GM12891 (cell line): ENCODE measurements at regions not wholly inside any gene's neighbourhood (a gene's known extent, or its start where the extent isn't known, plus 50 kb on each side); places are given as distances from the start of the nearest gene placed in this dataset.

Experiments
- DNase-seq: peaks from one replicate; pipeline ENCODE4 v3.0.0; 2011; ENCODE audit warnings: low spot score; ENCODE audit not compliant: insufficient read length
- FAIRE-seq: peaks from 2 replicates; lab custom pipeline; 2011; peaks lifted over from hg19 to GRCh38; lab: Jason Lieb, UNC
- PAX5 ChIP-seq: IDR thresholded peaks from 2 replicates; pipeline ENCODE4 v1.6.1; 2011; ENCODE audit warnings: low read length, moderate library complexity, mild to moderate bottlenecking; ENCODE audit not compliant: insufficient read depth, severe bottlenecking
- POLR2A ChIP-seq: IDR thresholded peaks from 2 replicates; pipeline ENCODE4 v1.6.1; 2011; ENCODE audit warnings: low read depth, low read length, control low read depth
- POLR2AphosphoS5 ChIP-seq: IDR thresholded peaks from 2 replicates; pipeline ENCODE4 v1.6.1; 2011; ENCODE audit warnings: low read depth, low read length, control low read depth
- POU2F2 ChIP-seq: IDR thresholded peaks from 2 replicates; pipeline ENCODE4 v1.6.1; 2011; ENCODE audit warnings: low read depth, mild to moderate bottlenecking, control low read depth, low read length, moderate library complexity
- SPI1 ChIP-seq: IDR thresholded peaks from 2 replicates; pipeline ENCODE4 v1.6.1; 2011; ENCODE audit warnings: low read depth, low read length, control low read depth
- TAF1 ChIP-seq: IDR thresholded peaks from 2 replicates; pipeline ENCODE4 v1.6.1; 2011; ENCODE audit warnings: low read depth, low read length, control low read depth

DNA sequence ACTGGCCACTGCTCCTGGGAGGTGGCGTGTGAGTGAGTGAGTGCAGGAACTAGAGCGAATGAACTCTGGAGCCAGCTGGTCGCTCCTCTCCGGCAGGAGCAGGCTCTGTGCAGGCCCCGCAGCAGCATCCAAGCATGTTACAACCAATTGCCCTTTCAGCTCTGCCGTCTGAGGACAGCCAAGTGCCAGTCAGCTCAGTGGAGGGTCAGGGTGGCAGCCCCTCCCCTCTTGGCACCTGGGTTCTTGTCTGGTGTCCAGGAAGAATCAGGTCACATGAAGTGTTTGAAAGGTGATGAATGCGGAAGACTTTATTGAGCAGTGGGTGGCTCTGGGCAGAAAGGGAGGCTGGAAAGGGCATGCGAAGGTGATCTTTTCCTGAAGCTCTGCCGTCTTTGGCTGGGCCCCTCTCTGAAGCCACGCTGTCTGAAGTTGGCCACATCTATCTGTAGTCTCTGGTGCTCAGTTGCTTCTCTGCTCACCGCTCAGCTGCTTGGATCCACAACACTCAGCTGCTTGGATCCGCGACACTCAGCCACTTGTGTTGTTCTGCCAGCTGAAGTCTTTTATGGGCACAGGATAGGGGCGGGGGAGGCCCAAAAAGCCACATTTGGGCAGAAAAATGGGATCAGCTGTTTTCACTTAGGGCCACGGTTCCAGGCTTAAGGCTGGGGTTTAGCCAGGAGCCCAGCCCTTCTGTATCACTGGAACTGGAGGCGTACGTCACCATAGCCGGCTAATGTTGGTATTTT lies 139.8 kb downstream of the ADSS2 start:
- no peak for DNase-seq
- no peak for FAIRE-seq
- no peak for TF ChIP-seq POLR2A
- no peak for TF ChIP-seq PAX5
- TF ChIP-seq POLR2AphosphoS5 = no peak
- no peak for TF ChIP-seq POU2F2
- TF ChIP-seq TAF1 = no peak
- no peak for TF ChIP-seq SPI1

DNA sequence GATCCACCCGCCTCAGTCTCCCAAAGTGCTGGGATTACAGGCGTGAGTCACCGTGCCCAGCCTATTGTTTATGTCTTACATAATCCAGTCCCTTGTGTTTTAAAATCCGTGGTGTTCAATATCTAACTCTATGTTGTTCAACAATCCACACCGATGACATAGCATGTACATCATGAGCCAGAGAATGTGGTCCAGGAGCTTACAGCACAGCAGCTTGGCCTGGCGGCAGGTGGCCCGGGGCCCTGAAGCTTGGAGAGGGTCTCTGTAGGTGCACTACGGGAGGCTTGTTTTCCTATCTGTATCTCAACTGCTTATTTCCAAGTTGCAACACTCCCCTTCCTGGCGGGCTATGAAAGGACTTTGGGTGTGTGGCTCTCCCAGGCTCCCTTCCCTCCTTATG lies 138.4 kb downstream of the ADSS2 start:
- TF ChIP-seq SPI1 (no peak), PAX5 (no peak), POLR2AphosphoS5 (no peak), POLR2A (no peak)
- DNase-seq (no peak), FAIRE-seq (no peak)

- FAIRE-seq (no peak), DNase-seq (no peak)
- TF ChIP-seq PAX5 (no peak), POLR2A (no peak), POLR2AphosphoS5 (no peak), SPI1 (no peak), POU2F2 (no peak), TAF1 (no peak)
These were observed 136.7 kb downstream of the ADSS2 start for GRCh38 chr1:244314921-244315559.

GRCh38 chr1:244315996-244316395 lies 135.7 kb downstream of the ADSS2 start:
- FAIRE-seq = no peak
- TF ChIP-seq PAX5 (no peak), SPI1 (no peak), TAF1 (no peak), POLR2AphosphoS5 (no peak), POLR2A (no peak), POU2F2 (no peak)

GRCh38 chr1:244316407-244316806 lies 135.3 kb downstream of the ADSS2 start:
- no peak for FAIRE-seq
- no peak for TF ChIP-seq POU2F2
- no peak for TF ChIP-seq POLR2A
- TF ChIP-seq PAX5 = no peak
- no peak for TF ChIP-seq TAF1
- TF ChIP-seq POLR2AphosphoS5 = no peak
- TF ChIP-seq SPI1 = no peak

More at GRCh38 chr1:244315996-244316395, 135.7 kb downstream of the ADSS2 start:
- no peak for DNase-seq

DNA sequence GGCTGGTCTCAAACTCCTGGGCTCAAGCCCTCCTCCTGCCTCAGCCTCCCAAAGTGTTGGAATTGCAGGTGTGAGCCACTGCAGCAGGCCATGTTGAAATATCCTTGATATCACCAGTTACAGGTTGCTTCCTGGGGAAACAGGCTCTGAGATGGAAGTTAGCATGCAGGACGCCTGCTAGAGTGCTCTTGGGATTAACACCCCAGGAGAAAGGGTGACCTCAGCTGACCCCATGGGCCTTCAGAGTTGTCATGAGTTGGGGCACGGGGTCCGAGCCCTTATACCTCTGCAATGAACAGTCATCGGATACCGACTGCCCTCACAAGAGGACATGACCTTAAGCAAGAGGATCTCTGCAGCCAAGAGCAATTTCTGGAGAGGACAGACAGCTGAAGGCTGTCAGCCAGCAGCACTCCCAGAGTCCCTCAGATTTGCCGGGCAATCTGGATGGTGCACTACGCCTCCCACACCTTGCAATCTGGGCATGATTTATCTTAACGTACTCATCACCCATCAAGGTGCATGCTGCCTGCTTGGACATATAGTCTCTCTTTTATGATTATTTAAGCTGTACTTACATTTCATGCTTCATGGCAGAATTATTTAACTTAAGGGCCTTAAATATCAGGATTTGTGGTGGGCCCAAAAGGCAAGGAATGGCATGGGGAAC lies 134.6 kb downstream of the ADSS2 start:
- FAIRE-seq = no peak
- TF ChIP-seq POU2F2 = no peak
- TF ChIP-seq PAX5 = no peak
- no peak for TF ChIP-seq TAF1
- TF ChIP-seq SPI1 = no peak
- no peak for TF ChIP-seq POLR2AphosphoS5
- no peak for TF ChIP-seq POLR2A
- DNase-seq = no peak

More at GRCh38 chr1:244316407-244316806, 135.3 kb downstream of the ADSS2 start:
- no peak for DNase-seq

DNA sequence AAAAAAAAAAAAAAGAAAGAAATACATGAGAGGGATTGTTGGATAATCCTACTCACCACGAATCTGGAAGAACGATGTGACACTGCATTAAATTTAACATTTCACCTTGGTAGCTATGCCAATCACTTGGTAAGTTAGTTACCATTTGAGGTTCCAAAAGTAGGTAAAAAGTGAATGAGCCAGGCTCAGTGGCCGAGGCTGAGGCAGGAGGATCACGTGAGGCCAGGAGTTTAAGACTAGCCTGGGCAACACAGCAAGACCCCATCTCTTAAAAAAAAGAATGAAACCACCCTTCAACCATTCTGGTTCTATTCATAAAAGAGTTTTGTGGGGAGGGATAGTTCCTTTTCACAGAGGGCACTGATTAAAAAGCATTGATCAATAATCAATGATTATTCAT lies 133.6 kb downstream of the ADSS2 start:
- TF ChIP-seq POLR2A = no peak
- no peak for TF ChIP-seq POLR2AphosphoS5
- DNase-seq (no peak), FAIRE-seq (no peak)

- no peak for TF ChIP-seq SPI1
- TF ChIP-seq TAF1 = no peak
- no peak for TF ChIP-seq POLR2A
- TF ChIP-seq PAX5 = no peak
- TF ChIP-seq POLR2AphosphoS5 = no peak
- TF ChIP-seq POU2F2 = no peak
- DNase-seq = no peak
- no peak for FAIRE-seq
These were observed 133.2 kb downstream of the ADSS2 start for GRCh38 chr1:244318512-244318911.

DNA sequence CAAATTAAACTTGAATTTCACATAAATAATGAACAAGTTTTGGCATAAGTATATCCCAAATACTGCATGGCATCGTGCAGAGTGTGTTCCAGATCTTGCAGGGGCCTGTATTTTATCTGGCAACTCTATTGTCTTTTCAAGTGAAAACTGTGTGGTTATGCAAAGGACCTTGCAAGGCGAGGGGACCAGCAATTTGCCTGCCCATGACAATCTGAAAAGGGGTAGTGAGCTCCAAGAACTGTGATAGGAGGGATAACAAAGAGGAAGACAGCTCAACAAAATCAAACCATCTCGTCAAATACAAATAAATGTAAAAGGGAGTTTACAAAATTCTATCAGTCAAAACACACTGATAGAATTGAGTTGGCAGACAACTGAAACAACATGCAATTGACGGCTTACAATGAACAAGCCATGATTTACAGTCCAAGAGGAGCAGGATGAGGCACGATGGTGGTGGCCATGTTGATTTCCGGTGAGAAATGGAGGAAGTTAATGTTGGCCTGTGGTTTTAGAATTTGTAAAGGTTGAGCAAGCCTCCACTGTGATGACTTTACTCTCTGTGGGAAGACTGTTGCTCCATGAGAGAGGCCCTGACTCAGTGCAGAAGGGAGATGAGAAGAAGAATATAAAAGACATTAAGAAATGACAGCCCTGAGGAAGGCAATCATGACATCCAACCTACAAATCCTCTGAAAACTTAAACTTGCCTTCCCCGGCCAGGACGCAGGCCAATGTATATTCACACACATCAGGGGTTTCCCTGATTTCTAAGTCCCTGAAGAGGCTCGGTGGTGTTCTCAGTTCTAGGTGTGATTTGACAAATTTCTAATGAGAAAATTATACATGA lies 132.2 kb downstream of the ADSS2 start:
- DNase-seq = peak; percentile 44
- TF ChIP-seq TAF1 (no peak; the same call in 1 of the 2 replicates), POLR2A (no peak), POU2F2 (peak; percentile 69; the same call in 1 of the 2 replicates), POLR2AphosphoS5 (0 out of 2 replicates have a peak, but pooled peaks have one; percentile 23), SPI1 (peak; percentile 61), PAX5 (no peak)
- FAIRE-seq = peak; percentile 69
